Adrenal gland (tissue), 9 donors: ENCODE measurements at regions not wholly inside any gene's neighbourhood (a gene's known extent, or its start where the extent isn't known, plus 50 kb on each side); places are given as distances from the start of the nearest gene placed in this dataset.
"Not testable (repeated sequence)": the region's sequence is repeated elsewhere in the genome, so short reads cannot be mapped to it uniquely, and the experiment has no call there.

ENCODE experiments used
- DNase-seq, 7 donors: peaks; one replicate each; pipeline ENCODE4 v3.0.0-alpha.2; 2019 to 2020
- H3K27ac ChIP-seq, 5 donors: fragments of 200-600 bp; sonication (generic) in 4 of 5; 1 replicate in 3 of 5; 2 replicates in 2 of 5; pipeline versions ENCODE4 v1.5.1 to v1.8.0; 2016 to 2020; ENCODE audit warnings: mild to moderate bottlenecking in 1 of 5
- H3K27me3 ChIP-seq: fragments of 200-600 bp; 2 replicates; pipeline ENCODE4 v1.8.0; 2021
- H3K36me3 ChIP-seq, 2 donors: fragments of 200-600 bp; replicated peaks in 1 of 2; 1 replicate in 1 of 2; 2 replicates in 1 of 2; pipeline versions ENCODE4 v1.5.1 to v1.8.0; 2018 to 2022
- H3K4me1 ChIP-seq, 2 donors: fragments of 200-600 bp; replicated peaks in 1 of 2; 1 replicate in 1 of 2; 2 replicates in 1 of 2; pipeline versions ENCODE4 v1.5.1 to v1.8.0; 2018 to 2021
- H3K4me3 ChIP-seq, 4 donors: fragments of 200-600 bp; sonication (generic) in 3 of 4; one replicate each; pipeline ENCODE4 v1.5.1; 2016 to 2018
- H3K9me3 ChIP-seq, 3 donors: fragments of 200-600 bp; sonication (generic) in 1 of 3; replicated peaks in 1 of 3; 1 replicate in 2 of 3; 2 replicates in 1 of 3; pipeline versions ENCODE4 v1.5.1 to v1.8.0; 2016 to 2021
- POLR2A ChIP-seq, 2 donors: fragments of 450-650 bp; IDR thresholded peaks; one replicate each; pipeline ENCODE4 v1.6.1; 2017; ENCODE audit warnings: antibody characterized with exemption in 2 of 2, mild to moderate bottlenecking in 2 of 2, moderate library complexity in 1 of 2
- WGBS, 4 donors: extraction: QIAGEN DNeasy Blood & Tissue Kit in 2 of 4; methylation state at CpG; one replicate each; pipeline versions ENCODE4 v1.1.5 to v1.1.7; 2013 to 2017; 5-methylcytosine and 5-hydroxymethylcytosine counted together
- intact Hi-C, 2 donors: fragments of 100-400 bp; cut with DNase I; formaldehyde crosslinking; loops; one replicate each; pipeline versions ENCODE4 v1.14.1 to v1.15.0; 2022 to 2023
- TF ChIP-seq, protein P1 (sequence below), 6 experiments: fragments of 450-650 bp in 4 of 6; fragments of 200-600 bp in 2 of 6; sonication (generic) in 1 of 6; IDR thresholded peaks; 1 replicate in 5 of 6; 2 replicates in 1 of 6; pipeline versions ENCODE4 v1.5.1 to v1.8.0; 2016 to 2021; ENCODE audit warnings: antibody characterized with exemption in 6 of 6, mild to moderate bottlenecking in 2 of 6, moderate library complexity in 1 of 6
- donor health status: healthy with polysubstance abuse.
- donor health status: Bipolar disorder and iron deficiency.
- donor health status: DM: yes; HTN: yes; CAD: no.
- donor health status: DM: no; HTN: no; CAD: no.
- donor health status: DM: no; HTN: no; CAD: no.

DNA sequence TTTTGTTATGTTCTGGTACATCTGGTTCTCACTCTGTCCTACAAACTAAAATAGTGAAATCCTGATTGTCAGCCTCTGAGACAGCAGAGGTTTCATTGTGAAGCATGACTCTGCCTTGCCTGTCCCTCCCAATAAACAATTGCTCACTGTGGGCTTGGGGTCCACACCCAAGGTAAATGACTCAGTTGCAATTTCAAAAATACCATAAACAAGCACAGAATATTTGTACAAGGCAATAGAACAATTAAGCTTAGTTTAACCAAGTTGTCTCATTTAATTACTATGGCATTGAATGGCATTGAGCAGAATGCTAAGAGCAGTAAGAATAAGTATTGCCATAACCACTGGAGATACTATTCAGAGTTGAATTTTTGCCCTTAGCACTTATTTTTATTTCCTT is 353.6 kb downstream of the SPRY2 start:
- no peak for DNase-seq
- H3K36me3 ChIP-seq = no peaks in the 10 kb centered on the region
- H3K9me3 ChIP-seq = no peaks in the 10 kb centered on the region
- no peaks in the 10 kb centered on the region for H3K27me3 ChIP-seq
- no peak overlapping the region for H3K27ac ChIP-seq
- no peak for TF ChIP-seq POLR2A (IDR thresholded peaks at IDR 0.05)
- TF ChIP-seq, protein P1, sequence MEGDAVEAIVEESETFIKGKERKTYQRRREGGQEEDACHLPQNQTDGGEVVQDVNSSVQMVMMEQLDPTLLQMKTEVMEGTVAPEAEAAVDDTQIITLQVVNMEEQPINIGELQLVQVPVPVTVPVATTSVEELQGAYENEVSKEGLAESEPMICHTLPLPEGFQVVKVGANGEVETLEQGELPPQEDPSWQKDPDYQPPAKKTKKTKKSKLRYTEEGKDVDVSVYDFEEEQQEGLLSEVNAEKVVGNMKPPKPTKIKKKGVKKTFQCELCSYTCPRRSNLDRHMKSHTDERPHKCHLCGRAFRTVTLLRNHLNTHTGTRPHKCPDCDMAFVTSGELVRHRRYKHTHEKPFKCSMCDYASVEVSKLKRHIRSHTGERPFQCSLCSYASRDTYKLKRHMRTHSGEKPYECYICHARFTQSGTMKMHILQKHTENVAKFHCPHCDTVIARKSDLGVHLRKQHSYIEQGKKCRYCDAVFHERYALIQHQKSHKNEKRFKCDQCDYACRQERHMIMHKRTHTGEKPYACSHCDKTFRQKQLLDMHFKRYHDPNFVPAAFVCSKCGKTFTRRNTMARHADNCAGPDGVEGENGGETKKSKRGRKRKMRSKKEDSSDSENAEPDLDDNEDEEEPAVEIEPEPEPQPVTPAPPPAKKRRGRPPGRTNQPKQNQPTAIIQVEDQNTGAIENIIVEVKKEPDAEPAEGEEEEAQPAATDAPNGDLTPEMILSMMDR (IDR thresholded peaks at IDR 0.05) = no peak
- no peak overlapping the region for H3K4me3 ChIP-seq
- H3K4me1 ChIP-seq = no peaks in the 10 kb centered on the region
- intact Hi-C loops = no loop called here

DNA sequence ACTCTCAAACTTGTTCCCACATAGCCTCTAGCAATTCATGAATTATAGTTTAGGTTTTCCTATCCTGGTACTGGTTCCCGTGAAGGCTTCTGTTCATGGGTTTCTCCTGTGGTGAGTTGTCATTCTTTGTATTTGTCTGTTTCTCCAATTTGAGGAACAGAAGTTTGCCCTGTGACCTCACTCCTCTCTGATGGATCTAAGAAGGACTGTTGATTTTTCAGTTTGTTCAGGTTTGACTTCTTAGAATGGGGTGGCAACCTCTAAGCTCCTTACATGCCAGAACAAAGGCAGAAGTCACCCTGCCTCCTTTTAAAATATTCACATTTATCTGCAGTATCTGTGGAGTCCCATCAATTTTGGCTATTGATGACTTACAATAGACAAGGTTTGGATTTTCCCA is 354.0 kb downstream of the SPRY2 start:
- Histone ChIP-seq H3K9me3 (no peaks in the 10 kb centered on the region), H3K27ac (no peak overlapping the region), H3K27me3 (no peaks in the 10 kb centered on the region), H3K36me3 (no peaks in the 10 kb centered on the region), H3K4me3 (no peak overlapping the region), H3K4me1 (no peaks in the 10 kb centered on the region)
- DNase-seq = no peak
- 83 to 100% (median 91%) methylated on average over 1 of the region's 1 CpG for WGBS, 4 donors
- TF ChIP-seq, protein P1 (IDR thresholded peaks at IDR 0.05) = no peak
- no peak for TF ChIP-seq POLR2A (IDR thresholded peaks at IDR 0.05)
- intact Hi-C loops = no loop called here

DNA sequence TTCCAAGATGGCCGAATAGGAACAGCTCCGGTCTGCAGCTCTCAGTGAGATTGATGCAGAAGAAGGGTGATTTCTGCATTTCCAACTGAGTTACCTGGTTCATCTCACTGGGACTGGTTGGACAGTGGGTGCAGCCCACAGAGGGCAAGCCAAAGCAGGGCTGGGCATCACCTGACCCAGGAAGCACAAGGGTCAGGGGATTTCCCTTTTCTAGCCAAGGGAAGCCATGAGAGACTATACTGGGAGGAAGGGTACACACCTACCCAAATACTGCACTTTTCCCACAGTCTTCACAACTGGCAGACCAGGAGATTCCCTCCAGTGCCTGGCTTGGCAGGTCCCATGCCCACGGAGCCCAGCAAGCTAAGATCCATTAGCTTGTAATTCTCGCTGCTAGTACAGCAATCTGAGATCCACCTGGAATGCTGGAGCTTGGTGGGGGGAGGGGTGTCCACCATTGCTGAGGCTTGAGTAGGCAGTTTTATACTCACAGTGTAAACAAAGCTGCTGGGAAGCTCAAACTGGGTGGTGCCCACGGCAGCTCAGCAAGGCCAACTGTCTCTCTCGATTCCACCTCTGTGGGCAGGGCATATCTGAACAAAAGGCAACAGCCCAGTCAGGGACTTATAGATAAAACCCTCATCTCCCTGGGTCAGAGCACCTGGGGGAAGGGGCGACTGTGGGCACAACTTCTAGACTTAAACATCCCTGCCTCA is 365.8 kb downstream of the SPRY2 start:
- 80 to 90% (median 86%) methylated on average over 6 to 7 of the region's 7 CpGs for WGBS, 4 donors
- H3K27ac ChIP-seq, H3K4me3 ChIP-seq, H3K4me1 ChIP-seq, intact Hi-C loops, H3K27me3 ChIP-seq, H3K9me3 ChIP-seq, H3K36me3 ChIP-seq, DNase-seq: not testable (repeated sequence)

DNA sequence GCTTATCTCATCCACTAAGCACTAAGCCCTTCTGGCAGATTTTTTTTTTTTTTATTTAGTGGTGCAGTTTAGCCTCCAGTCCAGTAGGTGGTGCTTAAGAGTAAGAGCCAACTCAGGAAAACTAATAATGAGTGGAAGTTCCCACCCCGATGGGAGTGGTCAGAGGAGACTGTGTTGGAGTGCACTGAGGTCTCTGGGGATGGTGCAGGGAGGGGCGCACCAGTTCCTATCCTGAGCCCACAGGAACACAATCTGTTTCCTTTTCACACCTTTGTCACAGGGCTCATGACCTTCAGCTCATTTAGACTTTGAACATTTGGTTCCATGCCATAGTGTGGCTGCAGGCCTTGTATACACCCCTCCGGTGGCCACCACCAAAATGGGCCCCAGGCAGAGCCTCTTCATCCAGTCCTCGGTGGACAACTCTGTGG is 367.4 kb downstream of the SPRY2 start:
- Histone ChIP-seq H3K36me3 (no peaks in the 10 kb centered on the region), H3K27ac (no peak overlapping the region), H3K4me3 (no peak overlapping the region), H3K4me1 (no peaks in the 10 kb centered on the region), H3K27me3 (no peaks in the 10 kb centered on the region), H3K9me3 (no peaks in the 10 kb centered on the region)
- 77 to 81% (median 81%) methylated on average over 4 of the region's 4 CpGs for WGBS, 4 donors
- TF ChIP-seq POLR2A (IDR thresholded peaks at IDR 0.05) = no peak
- TF ChIP-seq, protein P1 (IDR thresholded peaks at IDR 0.05) = peak; percentile 34 to 61 (median 44)
- peak in 2 of 7 donors; percentile 8 to 18 for DNase-seq
- intact Hi-C loops = no loop called here

DNA sequence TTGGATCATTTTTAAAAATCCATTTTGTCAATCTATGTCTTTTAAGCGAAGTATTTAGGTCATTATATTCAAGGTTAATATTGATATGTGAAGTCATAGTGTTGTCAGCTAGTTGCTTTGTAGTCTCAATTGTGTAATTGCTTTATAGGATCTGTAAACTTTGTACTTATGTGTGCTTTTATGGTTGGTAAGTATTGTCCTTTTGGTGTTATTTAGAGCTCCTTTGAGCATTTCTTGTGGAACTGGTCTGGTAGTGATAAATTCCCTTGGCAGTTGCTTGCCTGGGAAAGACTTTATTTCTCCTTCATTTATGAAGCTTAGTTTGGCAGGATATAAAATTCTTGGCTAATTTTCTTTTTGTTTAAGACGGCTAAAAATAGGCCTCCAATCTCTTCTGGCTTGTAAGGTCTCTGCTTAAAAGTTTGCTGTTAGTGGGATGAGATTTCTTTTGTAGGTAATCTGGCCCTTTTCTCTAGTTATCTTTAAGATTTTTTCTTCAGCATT is 368.8 kb downstream of the SPRY2 start:
- intact Hi-C loops = no loop called here
- Histone ChIP-seq H3K27me3 (no peaks in the 10 kb centered on the region), H3K36me3 (no peaks in the 10 kb centered on the region), H3K4me1 (no peaks in the 10 kb centered on the region), H3K4me3 (no peak overlapping the region), H3K9me3 (no peaks in the 10 kb centered on the region), H3K27ac (no peak overlapping the region)
- DNase-seq = no peak
- TF ChIP-seq POLR2A (IDR thresholded peaks at IDR 0.05) = no peak
- TF ChIP-seq, protein P1 (IDR thresholded peaks at IDR 0.05) = no peak
- 73 to 91% (median 77%) methylated on average over 2 of the region's 2 CpGs for WGBS, 4 donors
